ENCODE measurements at regions not wholly inside any gene's neighbourhood (a gene's known extent, or its start where the extent isn't known, plus 50 kb on each side); places are given as distances from the start of the nearest gene placed in this dataset.

DNA sequence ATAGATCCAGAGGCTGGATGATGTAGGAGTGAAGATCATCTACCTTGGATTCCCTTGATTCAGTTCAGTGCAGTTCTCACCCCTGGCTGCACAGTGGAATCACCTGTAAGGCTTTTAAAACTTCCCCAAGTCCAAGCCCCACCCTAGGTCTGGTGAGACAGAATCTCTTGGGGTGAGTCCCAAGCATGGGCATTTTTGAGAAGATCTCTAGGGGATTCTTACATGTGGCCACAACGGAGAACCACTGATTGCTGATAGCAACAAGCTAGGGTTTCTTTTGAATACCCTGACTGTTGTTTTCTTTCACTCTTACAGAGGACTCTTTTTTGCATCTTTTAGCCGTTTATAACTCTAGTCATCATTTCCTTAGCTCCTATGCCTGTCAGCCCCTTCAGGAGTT, 204.9 kb upstream of the RASGRP1 start (continued):
- TF ChIP-seq, protein P1, sequence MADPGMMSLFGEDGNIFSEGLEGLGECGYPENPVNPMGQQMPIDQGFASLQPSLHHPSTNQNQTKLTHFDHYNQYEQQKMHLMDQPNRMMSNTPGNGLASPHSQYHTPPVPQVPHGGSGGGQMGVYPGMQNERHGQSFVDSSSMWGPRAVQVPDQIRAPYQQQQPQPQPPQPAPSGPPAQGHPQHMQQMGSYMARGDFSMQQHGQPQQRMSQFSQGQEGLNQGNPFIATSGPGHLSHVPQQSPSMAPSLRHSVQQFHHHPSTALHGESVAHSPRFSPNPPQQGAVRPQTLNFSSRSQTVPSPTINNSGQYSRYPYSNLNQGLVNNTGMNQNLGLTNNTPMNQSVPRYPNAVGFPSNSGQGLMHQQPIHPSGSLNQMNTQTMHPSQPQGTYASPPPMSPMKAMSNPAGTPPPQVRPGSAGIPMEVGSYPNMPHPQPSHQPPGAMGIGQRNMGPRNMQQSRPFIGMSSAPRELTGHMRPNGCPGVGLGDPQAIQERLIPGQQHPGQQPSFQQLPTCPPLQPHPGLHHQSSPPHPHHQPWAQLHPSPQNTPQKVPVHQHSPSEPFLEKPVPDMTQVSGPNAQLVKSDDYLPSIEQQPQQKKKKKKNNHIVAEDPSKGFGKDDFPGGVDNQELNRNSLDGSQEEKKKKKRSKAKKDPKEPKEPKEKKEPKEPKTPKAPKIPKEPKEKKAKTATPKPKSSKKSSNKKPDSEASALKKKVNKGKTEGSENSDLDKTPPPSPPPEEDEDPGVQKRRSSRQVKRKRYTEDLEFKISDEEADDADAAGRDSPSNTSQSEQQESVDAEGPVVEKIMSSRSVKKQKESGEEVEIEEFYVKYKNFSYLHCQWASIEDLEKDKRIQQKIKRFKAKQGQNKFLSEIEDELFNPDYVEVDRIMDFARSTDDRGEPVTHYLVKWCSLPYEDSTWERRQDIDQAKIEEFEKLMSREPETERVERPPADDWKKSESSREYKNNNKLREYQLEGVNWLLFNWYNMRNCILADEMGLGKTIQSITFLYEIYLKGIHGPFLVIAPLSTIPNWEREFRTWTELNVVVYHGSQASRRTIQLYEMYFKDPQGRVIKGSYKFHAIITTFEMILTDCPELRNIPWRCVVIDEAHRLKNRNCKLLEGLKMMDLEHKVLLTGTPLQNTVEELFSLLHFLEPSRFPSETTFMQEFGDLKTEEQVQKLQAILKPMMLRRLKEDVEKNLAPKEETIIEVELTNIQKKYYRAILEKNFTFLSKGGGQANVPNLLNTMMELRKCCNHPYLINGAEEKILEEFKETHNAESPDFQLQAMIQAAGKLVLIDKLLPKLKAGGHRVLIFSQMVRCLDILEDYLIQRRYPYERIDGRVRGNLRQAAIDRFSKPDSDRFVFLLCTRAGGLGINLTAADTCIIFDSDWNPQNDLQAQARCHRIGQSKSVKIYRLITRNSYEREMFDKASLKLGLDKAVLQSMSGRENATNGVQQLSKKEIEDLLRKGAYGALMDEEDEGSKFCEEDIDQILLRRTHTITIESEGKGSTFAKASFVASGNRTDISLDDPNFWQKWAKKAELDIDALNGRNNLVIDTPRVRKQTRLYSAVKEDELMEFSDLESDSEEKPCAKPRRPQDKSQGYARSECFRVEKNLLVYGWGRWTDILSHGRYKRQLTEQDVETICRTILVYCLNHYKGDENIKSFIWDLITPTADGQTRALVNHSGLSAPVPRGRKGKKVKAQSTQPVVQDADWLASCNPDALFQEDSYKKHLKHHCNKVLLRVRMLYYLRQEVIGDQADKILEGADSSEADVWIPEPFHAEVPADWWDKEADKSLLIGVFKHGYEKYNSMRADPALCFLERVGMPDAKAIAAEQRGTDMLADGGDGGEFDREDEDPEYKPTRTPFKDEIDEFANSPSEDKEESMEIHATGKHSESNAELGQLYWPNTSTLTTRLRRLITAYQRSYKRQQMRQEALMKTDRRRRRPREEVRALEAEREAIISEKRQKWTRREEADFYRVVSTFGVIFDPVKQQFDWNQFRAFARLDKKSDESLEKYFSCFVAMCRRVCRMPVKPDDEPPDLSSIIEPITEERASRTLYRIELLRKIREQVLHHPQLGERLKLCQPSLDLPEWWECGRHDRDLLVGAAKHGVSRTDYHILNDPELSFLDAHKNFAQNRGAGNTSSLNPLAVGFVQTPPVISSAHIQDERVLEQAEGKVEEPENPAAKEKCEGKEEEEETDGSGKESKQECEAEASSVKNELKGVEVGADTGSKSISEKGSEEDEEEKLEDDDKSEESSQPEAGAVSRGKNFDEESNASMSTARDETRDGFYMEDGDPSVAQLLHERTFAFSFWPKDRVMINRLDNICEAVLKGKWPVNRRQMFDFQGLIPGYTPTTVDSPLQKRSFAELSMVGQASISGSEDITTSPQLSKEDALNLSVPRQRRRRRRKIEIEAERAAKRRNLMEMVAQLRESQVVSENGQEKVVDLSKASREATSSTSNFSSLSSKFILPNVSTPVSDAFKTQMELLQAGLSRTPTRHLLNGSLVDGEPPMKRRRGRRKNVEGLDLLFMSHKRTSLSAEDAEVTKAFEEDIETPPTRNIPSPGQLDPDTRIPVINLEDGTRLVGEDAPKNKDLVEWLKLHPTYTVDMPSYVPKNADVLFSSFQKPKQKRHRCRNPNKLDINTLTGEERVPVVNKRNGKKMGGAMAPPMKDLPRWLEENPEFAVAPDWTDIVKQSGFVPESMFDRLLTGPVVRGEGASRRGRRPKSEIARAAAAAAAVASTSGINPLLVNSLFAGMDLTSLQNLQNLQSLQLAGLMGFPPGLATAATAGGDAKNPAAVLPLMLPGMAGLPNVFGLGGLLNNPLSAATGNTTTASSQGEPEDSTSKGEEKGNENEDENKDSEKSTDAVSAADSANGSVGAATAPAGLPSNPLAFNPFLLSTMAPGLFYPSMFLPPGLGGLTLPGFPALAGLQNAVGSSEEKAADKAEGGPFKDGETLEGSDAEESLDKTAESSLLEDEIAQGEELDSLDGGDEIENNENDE (IDR thresholded peaks at IDR 0.05; ENCODE audit: insufficient replicate concordance, low read length) = no peak
- TF ChIP-seq KDM1A (IDR thresholded peaks at IDR 0.05; ENCODE audit: borderline replicate concordance, low read length) (no peak), KDM4A (IDR thresholded peaks at IDR 0.05; ENCODE audit: low read depth, low read length, severe bottlenecking) (no peak), GTF2F1 (IDR thresholded peaks at IDR 0.05; ENCODE audit: borderline replicate concordance, low read depth, low read length) (no peak), BCL11A (IDR thresholded peaks at IDR 0.05; ENCODE audit: low read depth in 2 of 2, low read length in 2 of 2) (no peak), CTBP2 (IDR thresholded peaks at IDR 0.05; ENCODE audit: borderline replicate concordance, insufficient read depth, insufficient read length, low read length) (no peak), GABPA (IDR thresholded peaks at IDR 0.05; ENCODE audit: borderline replicate concordance, insufficient read depth, low read length) (no peak), ZNF274 (IDR thresholded peaks at IDR 0.05; ENCODE audit: borderline replicate concordance, extremely low read depth, low read length) (no peak), SIX5 (IDR thresholded peaks at IDR 0.05; ENCODE audit: low read depth, low read length) (no peak), EP300 (IDR thresholded peaks at IDR 0.05; ENCODE audit: borderline replicate concordance in 1 of 2, low read depth in 2 of 2, low read length in 2 of 2) (no peak), CHD2 (IDR thresholded peaks at IDR 0.05; ENCODE audit: low read length) (no peak), RBBP5 (IDR thresholded peaks at IDR 0.05; ENCODE audit: borderline replicate concordance, low read depth, low read length) (no peak)
